ENCODE measurements at regions not wholly inside any gene's neighbourhood (a gene's known extent, or its start where the extent isn't known, plus 50 kb on each side); places are given as distances from the start of the nearest gene placed in this dataset.

DNA sequence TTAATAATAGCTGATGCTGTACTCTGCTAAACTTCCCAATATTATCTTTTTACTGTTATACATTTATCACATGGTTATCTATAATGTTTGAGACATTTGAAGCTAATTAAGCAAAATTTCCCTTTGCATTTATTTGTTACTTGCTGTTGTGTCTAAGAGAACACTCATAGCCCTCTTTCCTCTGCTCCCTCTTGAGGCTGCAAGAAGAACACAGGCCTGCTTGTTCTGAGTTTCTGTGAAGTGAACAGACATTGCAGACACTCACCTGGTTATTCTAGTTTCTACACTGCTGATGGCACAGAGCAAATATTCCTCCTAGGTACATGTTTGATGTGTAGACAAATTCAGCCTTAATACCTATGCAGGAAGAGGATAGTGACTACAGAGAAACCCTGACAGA, 367.8 kb downstream of the GASK1B start:
- H3K4me3 ChIP-seq (ENCODE audit: low read depth, low read length), result no peak overlapping the region
- no peaks in the 10 kb centered on the region for H3K36me3 ChIP-seq (replicated peaks)
- in situ Hi-C loops (cut with HindIII; ENCODE audit: low pct_ligation_motif_present, low sequenced_read_pairs), result no loop called here
- no peak overlapping the region for H3K27ac ChIP-seq
- DNase-seq, result no peak
- H3K27me3 ChIP-seq (replicated peaks), result no peaks in the 10 kb centered on the region
- TF ChIP-seq, protein P1, sequence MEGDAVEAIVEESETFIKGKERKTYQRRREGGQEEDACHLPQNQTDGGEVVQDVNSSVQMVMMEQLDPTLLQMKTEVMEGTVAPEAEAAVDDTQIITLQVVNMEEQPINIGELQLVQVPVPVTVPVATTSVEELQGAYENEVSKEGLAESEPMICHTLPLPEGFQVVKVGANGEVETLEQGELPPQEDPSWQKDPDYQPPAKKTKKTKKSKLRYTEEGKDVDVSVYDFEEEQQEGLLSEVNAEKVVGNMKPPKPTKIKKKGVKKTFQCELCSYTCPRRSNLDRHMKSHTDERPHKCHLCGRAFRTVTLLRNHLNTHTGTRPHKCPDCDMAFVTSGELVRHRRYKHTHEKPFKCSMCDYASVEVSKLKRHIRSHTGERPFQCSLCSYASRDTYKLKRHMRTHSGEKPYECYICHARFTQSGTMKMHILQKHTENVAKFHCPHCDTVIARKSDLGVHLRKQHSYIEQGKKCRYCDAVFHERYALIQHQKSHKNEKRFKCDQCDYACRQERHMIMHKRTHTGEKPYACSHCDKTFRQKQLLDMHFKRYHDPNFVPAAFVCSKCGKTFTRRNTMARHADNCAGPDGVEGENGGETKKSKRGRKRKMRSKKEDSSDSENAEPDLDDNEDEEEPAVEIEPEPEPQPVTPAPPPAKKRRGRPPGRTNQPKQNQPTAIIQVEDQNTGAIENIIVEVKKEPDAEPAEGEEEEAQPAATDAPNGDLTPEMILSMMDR (IDR thresholded peaks at IDR 0.05; ENCODE audit: low read depth, low read length, missing control alignments), result peak; percentile 71

DNA sequence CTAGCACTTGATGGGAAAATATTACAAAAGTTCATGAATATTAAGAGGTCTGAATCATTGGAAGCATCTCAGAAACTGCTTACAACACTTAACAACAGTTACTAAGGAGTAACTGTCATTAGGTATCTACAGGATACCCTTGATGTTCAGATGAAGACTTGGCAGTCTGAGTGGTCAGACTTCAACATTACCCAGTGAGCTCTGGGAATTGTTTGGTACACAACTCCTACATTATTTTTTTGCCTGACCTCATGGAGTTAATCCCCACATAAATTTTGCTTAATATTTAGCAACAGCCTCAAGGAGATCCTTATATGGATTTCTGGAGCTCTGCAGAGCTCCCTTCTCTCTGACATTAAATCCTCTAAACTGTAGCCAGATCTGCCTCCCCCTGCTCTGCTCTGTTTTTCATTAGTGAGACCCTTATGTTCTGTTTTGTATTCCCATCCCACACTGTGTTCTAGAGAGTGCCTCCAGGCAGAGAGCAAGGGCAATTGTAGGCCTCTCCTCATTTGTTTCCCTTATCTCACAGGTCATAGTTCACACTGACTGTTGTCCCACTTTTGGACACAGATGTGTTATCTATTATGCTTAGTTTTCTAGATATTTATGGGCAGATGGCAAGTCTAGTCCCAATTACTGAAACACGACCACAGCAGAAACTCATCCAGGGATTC, 368.8 kb downstream of the GASK1B start:
- Histone ChIP-seq H3K36me3 (replicated peaks) (no peaks in the 10 kb centered on the region), H3K4me3 (ENCODE audit: low read depth, low read length) (no peak overlapping the region), H3K27ac (no peak overlapping the region), H3K27me3 (replicated peaks) (no peaks in the 10 kb centered on the region)
- TF ChIP-seq, protein P1 (IDR thresholded peaks at IDR 0.05; ENCODE audit: low read depth, low read length, missing control alignments), result no peak
- in situ Hi-C loops (cut with HindIII; ENCODE audit: low pct_ligation_motif_present, low sequenced_read_pairs), result no loop called here
- no peak for DNase-seq

GRCh38 chr4:157803421-157803820, 369.4 kb downstream of the GASK1B start:
- in situ Hi-C loops (cut with HindIII; ENCODE audit: low pct_ligation_motif_present, low sequenced_read_pairs), result no loop called here
- no peak overlapping the region for H3K4me3 ChIP-seq (ENCODE audit: low read depth, low read length)
- no peaks in the 10 kb centered on the region for H3K36me3 ChIP-seq (replicated peaks)
- no peak for DNase-seq
- H3K27me3 ChIP-seq (replicated peaks), result no peaks in the 10 kb centered on the region
- H3K27ac ChIP-seq, result no peak overlapping the region
- TF ChIP-seq, protein P1 (IDR thresholded peaks at IDR 0.05; ENCODE audit: low read depth, low read length, missing control alignments), result no peak

GRCh38 chr4:157795495-157795894, 377.3 kb downstream of the GASK1B start:
- no peak for DNase-seq
- no peak overlapping the region for H3K4me3 ChIP-seq (ENCODE audit: low read depth, low read length)
- TF ChIP-seq, protein P1 (IDR thresholded peaks at IDR 0.05; ENCODE audit: low read depth, low read length, missing control alignments), result no peak
- H3K27ac ChIP-seq, result no peak overlapping the region
- H3K27me3 ChIP-seq (replicated peaks), result no peaks in the 10 kb centered on the region
- H3K36me3 ChIP-seq (replicated peaks), result no peaks in the 10 kb centered on the region
- in situ Hi-C loops (cut with HindIII; ENCODE audit: low pct_ligation_motif_present, low sequenced_read_pairs), result no loop called here

GRCh38 chr4:157792716-157793115, 380.1 kb downstream of the GASK1B start:
- Histone ChIP-seq H3K4me3 (ENCODE audit: low read depth, low read length) (no peak overlapping the region), H3K27me3 (replicated peaks) (no peaks in the 10 kb centered on the region), H3K36me3 (replicated peaks) (no peaks in the 10 kb centered on the region), H3K27ac (no peak overlapping the region)
- in situ Hi-C loops (cut with HindIII; ENCODE audit: low pct_ligation_motif_present, low sequenced_read_pairs), result no loop called here
- DNase-seq, result peak; percentile 15
- TF ChIP-seq, protein P1 (IDR thresholded peaks at IDR 0.05; ENCODE audit: low read depth, low read length, missing control alignments), result no peak

DNA sequence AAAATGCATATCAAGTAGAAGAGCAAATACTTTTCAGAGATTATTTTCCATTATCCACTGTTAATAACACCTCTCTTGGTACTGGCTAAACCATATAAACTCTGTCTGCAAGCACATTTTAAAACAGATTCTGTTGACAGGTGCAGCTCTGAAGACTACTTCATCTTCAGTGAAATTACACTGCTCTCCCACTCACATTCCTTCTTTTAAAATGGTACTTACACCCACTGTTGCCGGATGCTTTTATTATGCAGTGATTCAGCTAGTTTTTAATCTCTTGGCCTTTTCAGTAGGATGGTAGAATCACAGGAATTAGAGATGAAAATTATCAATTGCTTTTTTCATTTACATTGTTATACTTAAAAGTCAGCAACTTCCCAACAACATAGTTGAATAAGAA, 381.6 kb downstream of the GASK1B start:
- Histone ChIP-seq H3K27me3 (replicated peaks) (no peaks in the 10 kb centered on the region), H3K27ac (no peak overlapping the region), H3K4me3 (ENCODE audit: low read depth, low read length) (no peak overlapping the region), H3K36me3 (replicated peaks) (no peaks in the 10 kb centered on the region)
- in situ Hi-C loops (cut with HindIII; ENCODE audit: low pct_ligation_motif_present, low sequenced_read_pairs), result no loop called here
- no peak for DNase-seq
- TF ChIP-seq, protein P1 (IDR thresholded peaks at IDR 0.05; ENCODE audit: low read depth, low read length, missing control alignments), result no peak
